ENCODE measurements at regions not wholly inside any gene's neighbourhood (a gene's known extent, or its start where the extent isn't known, plus 50 kb on each side); places are given as distances from the start of the nearest gene placed in this dataset.

- TF ChIP-seq SUZ12 (IDR thresholded peaks at IDR 0.05; ENCODE audit: extremely low read depth, insufficient read depth, insufficient read length) (no peak), YY1 (IDR thresholded peaks at IDR 0.05; ENCODE audit: insufficient read depth, insufficient read length) (no peak)
Observed at GRCh38 chr5:26622947-26623346, 415.4 kb downstream of the CDH9 start.

All from NT2/D1 (cell line).